ENCODE measurements at regions not wholly inside any gene's neighbourhood (a gene's known extent, or its start where the extent isn't known, plus 50 kb on each side); places are given as distances from the start of the nearest gene placed in this dataset.

- H3K36me3 ChIP-seq (replicated peaks; ENCODE audit: insufficient read depth, low read depth), result no peaks in the 10 kb centered on the region
- no peak overlapping the region for H3K4me3 ChIP-seq
- TF ChIP-seq EZH2 (IDR thresholded peaks at IDR 0.05; ENCODE audit: borderline replicate concordance) (no peak), EZH2phosphoT487 (IDR thresholded peaks at IDR 0.05; ENCODE audit: low read depth, severe bottlenecking, unreplicated experiment) (no peak), CTCF (IDR thresholded peaks at IDR 0.05; ENCODE audit: poor library complexity) (no peak)
- H3K9me3 ChIP-seq (ENCODE audit: low read depth), result no peaks in the 10 kb centered on the region
- H3K27ac ChIP-seq, result no peak overlapping the region
- no peaks in the 10 kb centered on the region for H3K9me2 ChIP-seq (replicated peaks; ENCODE audit: insufficient read depth)
- WGBS (ENCODE audit: low lambda C conversion rate, missing lambda C conversion rate), result 72% methylated on average over 3 of the region's 3 CpGs
- no peaks in the 10 kb centered on the region for H3K79me2 ChIP-seq
- H2AFZ ChIP-seq, result no peak overlapping the region
- no peaks in the 10 kb centered on the region for H3K4me1 ChIP-seq (ENCODE audit: insufficient read depth)
- H3K27me3 ChIP-seq, result no peaks in the 10 kb centered on the region
- H3K4me2 ChIP-seq, result no peak overlapping the region
- no peak for DNase-seq (ENCODE audit: low spot score)
- H4K20me1 ChIP-seq (ENCODE audit: insufficient read depth, poor library complexity, severe bottlenecking), result no peaks in the 10 kb centered on the region
These were observed 70.1 kb upstream of the HECW1 start for GRCh38 chr7:43042302-43042701.

- Histone ChIP-seq H3K9me3 (ENCODE audit: low read depth) (no peaks in the 10 kb centered on the region), H3K4me1 (ENCODE audit: insufficient read depth) (no peaks in the 10 kb centered on the region), H3K79me2 (no peaks in the 10 kb centered on the region), H2AFZ (no peak overlapping the region), H3K4me2 (no peak overlapping the region), H3K27me3 (no peaks in the 10 kb centered on the region), H3K9me2 (replicated peaks; ENCODE audit: insufficient read depth) (no peaks in the 10 kb centered on the region), H3K36me3 (replicated peaks; ENCODE audit: insufficient read depth, low read depth) (no peaks in the 10 kb centered on the region), H3K4me3 (no peak overlapping the region), H4K20me1 (ENCODE audit: insufficient read depth, poor library complexity, severe bottlenecking) (no peaks in the 10 kb centered on the region), H3K27ac (no peak overlapping the region)
- no peak for DNase-seq (ENCODE audit: low spot score)
- TF ChIP-seq EZH2phosphoT487 (IDR thresholded peaks at IDR 0.05; ENCODE audit: low read depth, severe bottlenecking, unreplicated experiment) (no peak), EZH2 (IDR thresholded peaks at IDR 0.05; ENCODE audit: borderline replicate concordance) (no peak), CTCF (IDR thresholded peaks at IDR 0.05; ENCODE audit: poor library complexity) (no peak)
- WGBS (ENCODE audit: low lambda C conversion rate, missing lambda C conversion rate), result 63% methylated on average over 1 of the region's 1 CpG
These were observed 67.9 kb upstream of the HECW1 start for GRCh38 chr7:43044511-43044910.

GRCh38 chr7:43054052-43054722, 58.3 kb upstream of the HECW1 start:
- TF ChIP-seq CTCF (IDR thresholded peaks at IDR 0.05; ENCODE audit: poor library complexity) (no peak), EZH2 (IDR thresholded peaks at IDR 0.05; ENCODE audit: borderline replicate concordance) (no peak), EZH2phosphoT487 (IDR thresholded peaks at IDR 0.05; ENCODE audit: low read depth, severe bottlenecking, unreplicated experiment) (no peak)
- no peaks in the 10 kb centered on the region for H3K36me3 ChIP-seq (replicated peaks; ENCODE audit: insufficient read depth, low read depth)
- H2AFZ ChIP-seq, result no peak overlapping the region
- no peak for DNase-seq (ENCODE audit: low spot score)
- no peak overlapping the region for H3K27ac ChIP-seq
- 55% methylated on average over 4 of the region's 4 CpGs for WGBS (ENCODE audit: low lambda C conversion rate, missing lambda C conversion rate)
- no peak overlapping the region for H3K4me2 ChIP-seq
- no peaks in the 10 kb centered on the region for H3K27me3 ChIP-seq
- H3K9me3 ChIP-seq (ENCODE audit: low read depth), result no peaks in the 10 kb centered on the region
- H3K4me1 ChIP-seq (ENCODE audit: insufficient read depth), result no peaks in the 10 kb centered on the region
- no peaks in the 10 kb centered on the region for H3K79me2 ChIP-seq
- H3K9me2 ChIP-seq (replicated peaks; ENCODE audit: insufficient read depth), result no peaks in the 10 kb centered on the region
- no peaks in the 10 kb centered on the region for H4K20me1 ChIP-seq (ENCODE audit: insufficient read depth, poor library complexity, severe bottlenecking)
- H3K4me3 ChIP-seq, result no peak overlapping the region
